GM12865 (cell line): ENCODE measurements at regions not wholly inside any gene's neighbourhood (a gene's known extent, or its start where the extent isn't known, plus 50 kb on each side); places are given as distances from the start of the nearest gene placed in this dataset.
"Not testable (repeated sequence)": the region's sequence is repeated elsewhere in the genome, so short reads cannot be mapped to it uniquely, and the experiment has no call there.

Experiments
- DNase-seq: peaks from one replicate; pipeline ENCODE4 v3.0.0; 2010; ENCODE audit warnings: low read depth
- H3K4me3 ChIP-seq: 2 replicates; pipeline ENCODE4 v1.5.1; 2011; ENCODE audit warnings: mild to moderate bottlenecking, low read depth, low read length, control low read depth
- TF ChIP-seq, protein P1 (sequence below): IDR thresholded peaks from 2 replicates; pipeline ENCODE4 v1.5.1; 2011; ENCODE audit warnings: low read length, control low read depth, low read depth, inconsistent platforms; ENCODE audit not compliant: insufficient read depth; ENCODE audit errors: missing control alignments

DNA sequence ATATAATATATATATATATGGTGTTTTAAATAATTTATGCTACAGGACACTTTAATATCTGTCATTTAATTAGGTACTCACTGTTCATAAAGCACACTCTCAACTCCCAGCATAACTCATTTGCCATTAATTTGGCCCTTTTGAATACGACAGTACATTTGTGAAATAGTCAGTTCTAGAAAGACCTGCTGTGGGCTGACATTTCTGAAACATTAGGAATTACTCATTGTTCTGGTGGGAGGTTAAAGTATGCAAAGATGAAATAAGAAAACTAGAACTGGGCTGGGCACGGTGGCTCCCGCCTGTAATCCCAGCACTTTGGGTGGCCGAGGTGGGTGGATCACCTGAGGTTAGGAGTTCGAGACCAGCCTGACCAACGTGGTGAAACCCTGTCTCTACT, 497.5 kb downstream of the UTRN start:
- H3K4me3 ChIP-seq, result no peak overlapping the region
- no peak for DNase-seq
- TF ChIP-seq, protein P1, sequence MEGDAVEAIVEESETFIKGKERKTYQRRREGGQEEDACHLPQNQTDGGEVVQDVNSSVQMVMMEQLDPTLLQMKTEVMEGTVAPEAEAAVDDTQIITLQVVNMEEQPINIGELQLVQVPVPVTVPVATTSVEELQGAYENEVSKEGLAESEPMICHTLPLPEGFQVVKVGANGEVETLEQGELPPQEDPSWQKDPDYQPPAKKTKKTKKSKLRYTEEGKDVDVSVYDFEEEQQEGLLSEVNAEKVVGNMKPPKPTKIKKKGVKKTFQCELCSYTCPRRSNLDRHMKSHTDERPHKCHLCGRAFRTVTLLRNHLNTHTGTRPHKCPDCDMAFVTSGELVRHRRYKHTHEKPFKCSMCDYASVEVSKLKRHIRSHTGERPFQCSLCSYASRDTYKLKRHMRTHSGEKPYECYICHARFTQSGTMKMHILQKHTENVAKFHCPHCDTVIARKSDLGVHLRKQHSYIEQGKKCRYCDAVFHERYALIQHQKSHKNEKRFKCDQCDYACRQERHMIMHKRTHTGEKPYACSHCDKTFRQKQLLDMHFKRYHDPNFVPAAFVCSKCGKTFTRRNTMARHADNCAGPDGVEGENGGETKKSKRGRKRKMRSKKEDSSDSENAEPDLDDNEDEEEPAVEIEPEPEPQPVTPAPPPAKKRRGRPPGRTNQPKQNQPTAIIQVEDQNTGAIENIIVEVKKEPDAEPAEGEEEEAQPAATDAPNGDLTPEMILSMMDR, result no peak

DNA sequence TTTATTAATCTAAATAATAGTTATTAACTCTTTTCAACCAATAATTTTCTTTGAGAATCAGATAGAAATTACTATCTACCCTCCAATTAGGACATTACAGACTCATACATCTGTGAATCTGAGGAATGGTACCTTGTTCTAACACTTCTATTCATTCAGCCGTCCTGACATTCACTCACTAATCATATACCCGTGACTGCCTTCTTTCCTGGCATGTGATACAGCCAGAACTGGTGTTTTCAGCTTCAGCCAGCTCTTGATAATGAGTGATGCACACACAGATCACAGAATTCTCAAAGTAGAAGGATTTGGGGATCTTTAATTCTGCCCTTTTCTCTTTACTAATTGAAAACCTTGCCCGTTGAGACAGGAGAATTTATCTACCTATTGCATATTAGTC, 499.9 kb downstream of the UTRN start:
- DNase-seq, result no peak
- no peak overlapping the region for H3K4me3 ChIP-seq
- TF ChIP-seq, protein P1, result no peak

DNA sequence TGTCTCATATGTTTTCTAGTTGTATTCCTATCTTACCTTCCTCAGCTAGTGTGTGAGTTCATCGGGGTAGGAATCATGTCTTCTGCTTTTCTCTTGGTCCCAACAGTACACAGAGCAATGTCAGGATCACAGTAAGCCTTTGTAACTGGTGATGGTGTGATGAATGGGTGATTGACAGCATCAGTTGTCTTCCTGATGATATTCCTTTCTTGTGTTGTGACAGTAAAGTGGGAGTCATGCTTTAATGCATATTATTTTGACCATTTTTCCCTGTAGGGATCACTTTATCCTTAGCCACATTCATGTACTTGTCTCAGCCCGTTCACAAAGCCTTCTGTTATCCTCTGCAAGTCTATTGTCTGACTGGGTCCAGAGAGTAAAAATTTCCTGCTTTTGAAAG, 501.7 kb downstream of the UTRN start:
- no peak overlapping the region for H3K4me3 ChIP-seq
- TF ChIP-seq, protein P1, result no peak
- no peak for DNase-seq

DNA sequence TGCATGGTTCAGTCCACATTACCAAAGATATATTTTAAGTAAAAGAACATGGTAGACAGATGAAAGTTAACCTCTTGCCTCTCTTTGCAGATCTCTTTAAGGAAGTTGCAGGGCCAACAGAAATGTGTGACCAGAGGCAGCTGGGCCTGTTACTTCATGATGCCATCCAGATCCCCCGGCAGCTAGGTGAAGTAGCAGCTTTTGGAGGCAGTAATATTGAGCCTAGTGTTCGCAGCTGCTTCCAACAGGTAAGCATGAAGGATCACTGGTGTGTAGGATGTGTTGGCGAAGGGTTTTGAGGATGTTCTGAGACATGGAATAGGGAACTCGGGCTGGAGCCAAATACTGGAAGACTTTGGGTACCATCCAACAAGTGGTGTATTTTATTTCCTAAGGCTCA, 508.6 kb downstream of the UTRN start:
- no peak overlapping the region for H3K4me3 ChIP-seq
- DNase-seq, result no peak
- TF ChIP-seq, protein P1, result no peak

DNA sequence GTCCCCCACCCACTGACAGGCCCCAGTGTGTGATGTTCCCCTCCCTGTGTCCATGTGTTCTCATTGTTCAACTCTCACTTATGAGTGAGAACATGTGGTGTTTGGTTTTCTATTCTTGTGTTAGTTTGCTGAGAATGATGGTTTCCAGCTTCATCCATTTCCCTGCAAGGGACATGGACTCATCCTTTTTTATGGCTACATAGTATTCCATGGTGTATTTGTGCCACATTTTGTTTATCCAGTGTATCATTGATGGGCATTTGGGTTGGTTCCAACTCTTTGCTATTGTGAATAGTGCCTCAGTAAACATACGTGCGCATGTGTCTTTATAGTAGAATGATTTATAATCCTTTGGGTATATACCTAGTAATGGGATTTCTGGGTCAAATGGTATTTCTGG, 509.9 kb downstream of the UTRN start:
- not testable (repeated sequence) for DNase-seq

DNA sequence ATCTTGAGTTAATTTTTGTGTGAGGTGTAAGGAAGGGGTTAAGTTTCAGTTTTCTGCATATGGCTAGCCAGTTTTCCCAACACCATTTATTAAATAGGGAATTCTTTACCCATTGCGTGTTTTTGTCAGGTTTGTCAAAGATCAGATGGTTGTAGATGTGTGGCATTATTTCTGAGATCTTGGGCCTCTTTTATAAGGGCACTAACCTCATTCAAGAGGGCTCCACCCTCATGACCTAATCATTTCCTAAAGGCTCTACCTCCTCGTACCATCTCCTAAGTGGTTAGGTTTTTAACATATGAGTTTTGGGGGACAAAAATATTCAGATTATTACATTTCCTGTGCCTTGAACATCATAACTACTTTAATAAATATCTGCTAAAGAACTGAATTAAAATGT, 510.9 kb downstream of the UTRN start:
- H3K4me3 ChIP-seq, result no peak overlapping the region
- TF ChIP-seq, protein P1, result no peak

More for the DNA sequence above, 509.9 kb downstream of the UTRN start:
- not testable (repeated sequence) for H3K4me3 ChIP-seq

DNA sequence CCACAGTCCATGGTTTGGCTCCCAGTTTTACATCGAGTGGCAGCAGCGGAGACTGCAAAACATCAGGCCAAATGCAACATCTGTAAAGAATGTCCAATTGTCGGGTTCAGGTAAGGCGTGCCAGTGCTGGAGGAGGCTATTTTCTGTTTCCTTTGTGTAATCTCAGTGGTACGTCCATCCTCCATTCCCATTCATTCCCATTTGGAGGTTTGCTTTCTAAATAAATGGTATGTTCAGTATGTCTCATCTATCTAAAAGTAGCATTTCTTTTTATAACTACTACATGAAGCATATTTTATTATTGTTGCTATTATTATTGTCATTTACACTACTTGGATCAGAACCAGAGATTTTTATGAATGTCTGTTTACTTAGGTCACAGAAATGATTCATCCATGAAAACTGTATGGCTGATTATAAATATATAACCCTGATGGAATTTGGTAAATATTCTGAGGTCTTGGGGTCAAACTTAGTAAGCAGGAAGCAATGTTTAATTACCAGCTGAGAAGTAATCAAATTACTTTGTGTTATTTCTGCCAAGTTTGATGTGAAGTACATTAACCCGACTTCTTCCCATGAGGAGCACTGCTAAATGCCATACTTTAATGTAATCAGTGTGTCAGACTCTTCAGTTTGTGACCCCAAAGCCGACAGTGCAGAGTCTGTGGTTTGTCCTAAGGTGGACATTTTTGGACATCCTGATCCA, 512.9 kb downstream of the UTRN start:
- TF ChIP-seq, protein P1, result no peak
- DNase-seq, result no peak
- no peak overlapping the region for H3K4me3 ChIP-seq

More for the DNA sequence above, 510.9 kb downstream of the UTRN start:
- no peak for DNase-seq
